ENCODE measurements at regions not wholly inside any gene's neighbourhood (a gene's known extent, or its start where the extent isn't known, plus 50 kb on each side); places are given as distances from the start of the nearest gene placed in this dataset.
"Not testable (repeated sequence)": the region's sequence is repeated elsewhere in the genome, so short reads cannot be mapped to it uniquely, and the experiment has no call there.

- H3K27ac Mint-ChIP-seq; H3K4me1 ChIP-seq (ENCODE audit: control insufficient read depth in 2 of 2, insufficient read depth in 2 of 2, low read length in 2 of 2); H3K36me3 Mint-ChIP-seq: not testable (repeated sequence)
Measured at GRCh38 chr3:156043832-156044633, 76.3 kb upstream of the KCNAB1 start.

GRCh38 chr3:156044634-156044975 lies 75.8 kb upstream of the KCNAB1 start:
- Mint-ChIP-seq H3K36me3 (no peaks in the 10 kb centered on the region), H3K4me3 (no peak overlapping the region), H3K4me1 (no peaks in the 10 kb centered on the region), H3K27ac (no peak overlapping the region), H3K9me3 (peaks cover 0 to 2% (median 0%) of the 10 kb centered on the region in 11 donors), H3K27me3 (peaks cover 10 to 21% (median 14%) of the 10 kb centered on the region in 5 donors)
- Histone ChIP-seq H3K27ac (ENCODE audit: low read depth, low read length) (no peak overlapping the region), H3K9me3 (ENCODE audit: control insufficient read depth in 2 of 3, low read length in 3 of 3) (no peaks in the 10 kb centered on the region), H3K27me3 (ENCODE audit: control insufficient read depth in 2 of 2, insufficient read depth in 2 of 2, low read length in 2 of 2) (peaks cover 0 to 3% of the 10 kb centered on the region in 2 donors), H3K36me3 (ENCODE audit: control insufficient read depth in 2 of 3, insufficient read depth in 3 of 3, low read length in 3 of 3) (no peaks in the 10 kb centered on the region), H3K4me3 (ENCODE audit: low read length) (no peak overlapping the region), H3K4me1 (ENCODE audit: control insufficient read depth in 2 of 2, insufficient read depth in 2 of 2, low read length in 2 of 2) (no peaks in the 10 kb centered on the region)
- DNase-seq (no peak), ATAC-seq (no peak)
- intact Hi-C loops (cut with micrococcal nuclease), result loop anchor here (1.0 to 5.0 kb wide), 2 partner anchors 465 to 1093 kb away; no protein-coding TSS in a partner anchor
- POLR2A ChIA-PET, result no interaction called here
- CTCF ChIA-PET, result interaction anchor here (0.5 kb wide), 1 partner anchor 1086 kb away, joined by 3 read pairs; no protein-coding TSS in a partner anchor

More at GRCh38 chr3:156043832-156044633, 76.3 kb upstream of the KCNAB1 start:
- intact Hi-C loops (cut with micrococcal nuclease), result loop anchor here (1.0 to 5.0 kb wide), 3 partner anchors 465 to 1093 kb away; no protein-coding TSS in a partner anchor
- H3K4me3 Mint-ChIP-seq; H3K27me3 ChIP-seq (ENCODE audit: control insufficient read depth in 2 of 2, insufficient read depth in 2 of 2, low read length in 2 of 2); H3K4me3 ChIP-seq (ENCODE audit: low read length); POLR2A ChIA-PET; H3K9me3 ChIP-seq (ENCODE audit: control insufficient read depth in 2 of 3, low read length in 3 of 3); H3K27ac ChIP-seq (ENCODE audit: low read depth, low read length); H3K4me1 Mint-ChIP-seq; ATAC-seq; H3K9me3 Mint-ChIP-seq; H3K36me3 ChIP-seq (ENCODE audit: control insufficient read depth in 2 of 3, insufficient read depth in 3 of 3, low read length in 3 of 3): not testable (repeated sequence)
- H3K27me3 Mint-ChIP-seq, result peaks cover 10 to 16% (median 12%) of the 10 kb centered on the region in 5 donors
- CTCF ChIA-PET, result interaction anchor here (0.5 to 1.2 kb wide), 7 partner anchors 9 to 1529 kb away, joined by 3 to 5 read pairs (median 3); no protein-coding TSS in a partner anchor
- peak; percentile 4 to 60 (median 36) for DNase-seq

GRCh38 chr3:156048483-156048882 lies 71.9 kb upstream of the KCNAB1 start:
- H3K27ac ChIP-seq (ENCODE audit: low read depth, low read length); H3K9me3 ChIP-seq (ENCODE audit: control insufficient read depth in 2 of 3, low read length in 3 of 3); CTCF ChIA-PET; H3K4me3 Mint-ChIP-seq; intact Hi-C loops (cut with micrococcal nuclease); H3K9me3 Mint-ChIP-seq; H3K4me3 ChIP-seq (ENCODE audit: low read length); H3K4me1 ChIP-seq (ENCODE audit: control insufficient read depth in 2 of 2, insufficient read depth in 2 of 2, low read length in 2 of 2); H3K4me1 Mint-ChIP-seq; DNase-seq; POLR2A ChIA-PET; H3K27ac Mint-ChIP-seq; ATAC-seq; H3K27me3 ChIP-seq (ENCODE audit: control insufficient read depth in 2 of 2, insufficient read depth in 2 of 2, low read length in 2 of 2); H3K36me3 ChIP-seq (ENCODE audit: control insufficient read depth in 2 of 3, insufficient read depth in 3 of 3, low read length in 3 of 3); H3K36me3 Mint-ChIP-seq: not testable (repeated sequence)
- H3K27me3 Mint-ChIP-seq, result peaks cover 10 to 33% (median 12%) of the 10 kb centered on the region in 5 donors

GRCh38 chr3:156050918-156051317 lies 69.5 kb upstream of the KCNAB1 start:
- Histone ChIP-seq H3K4me1 (ENCODE audit: control insufficient read depth in 2 of 2, insufficient read depth in 2 of 2, low read length in 2 of 2) (no peaks in the 10 kb centered on the region), H3K4me3 (ENCODE audit: low read length) (no peak overlapping the region), H3K27me3 (ENCODE audit: control insufficient read depth in 2 of 2, insufficient read depth in 2 of 2, low read length in 2 of 2) (no peaks in the 10 kb centered on the region), H3K36me3 (ENCODE audit: control insufficient read depth in 2 of 3, insufficient read depth in 3 of 3, low read length in 3 of 3) (no peaks in the 10 kb centered on the region), H3K27ac (ENCODE audit: low read depth, low read length) (no peak overlapping the region), H3K9me3 (ENCODE audit: control insufficient read depth in 2 of 3, low read length in 3 of 3) (no peaks in the 10 kb centered on the region)
- intact Hi-C loops (cut with micrococcal nuclease), result no loop called here
- H3K4me1 Mint-ChIP-seq, result peaks cover 0 to 3% (median 0%) of the 10 kb centered on the region in 7 donors
- DNase-seq, result no peak
- POLR2A ChIA-PET, result no interaction called here
- no peaks in the 10 kb centered on the region for H3K36me3 Mint-ChIP-seq
- H3K27me3 Mint-ChIP-seq, result peaks cover 5 to 32% (median 21%) of the 10 kb centered on the region in 5 donors
- CTCF ChIA-PET, result no interaction called here
- H3K27ac Mint-ChIP-seq, result no peak overlapping the region
- peaks cover 0 to 7% (median 0%) of the 10 kb centered on the region in 11 donors for H3K9me3 Mint-ChIP-seq
- no peak for ATAC-seq
- H3K4me3 Mint-ChIP-seq, result no peak overlapping the region

GRCh38 chr3:156051651-156052050 lies 68.7 kb upstream of the KCNAB1 start:
- Mint-ChIP-seq H3K4me1 (peaks cover 0 to 3% (median 0%) of the 10 kb centered on the region in 7 donors), H3K27ac (no peak overlapping the region), H3K9me3 (peaks cover 0 to 7% (median 0%) of the 10 kb centered on the region in 11 donors), H3K4me3 (no peak overlapping the region), H3K36me3 (no peaks in the 10 kb centered on the region), H3K27me3 (peaks cover 5 to 38% (median 26%) of the 10 kb centered on the region in 5 donors)
- ChIA-PET CTCF (no interaction called here), POLR2A (no interaction called here)
- no peak overlapping the region for H3K4me3 ChIP-seq (ENCODE audit: low read length)
- H3K4me1 ChIP-seq (ENCODE audit: control insufficient read depth in 2 of 2, insufficient read depth in 2 of 2, low read length in 2 of 2), result no peaks in the 10 kb centered on the region
- no peaks in the 10 kb centered on the region for H3K27me3 ChIP-seq (ENCODE audit: control insufficient read depth in 2 of 2, insufficient read depth in 2 of 2, low read length in 2 of 2)
- DNase-seq, result no peak
- H3K36me3 ChIP-seq (ENCODE audit: control insufficient read depth in 2 of 3, insufficient read depth in 3 of 3, low read length in 3 of 3), result no peaks in the 10 kb centered on the region
- no peak overlapping the region for H3K27ac ChIP-seq (ENCODE audit: low read depth, low read length)
- intact Hi-C loops (cut with micrococcal nuclease), result no loop called here
- no peak for ATAC-seq
- H3K9me3 ChIP-seq (ENCODE audit: control insufficient read depth in 2 of 3, low read length in 3 of 3), result no peaks in the 10 kb centered on the region

- H3K4me3 Mint-ChIP-seq, result no peak overlapping the region
- Histone ChIP-seq H3K4me3 (ENCODE audit: low read length) (no peak overlapping the region), H3K27ac (ENCODE audit: low read depth, low read length) (no peak overlapping the region), H3K27me3 (ENCODE audit: control insufficient read depth in 2 of 2, insufficient read depth in 2 of 2, low read length in 2 of 2) (no peaks in the 10 kb centered on the region), H3K9me3 (ENCODE audit: control insufficient read depth in 2 of 3, low read length in 3 of 3) (no peaks in the 10 kb centered on the region), H3K36me3 (ENCODE audit: control insufficient read depth in 2 of 3, insufficient read depth in 3 of 3, low read length in 3 of 3) (no peaks in the 10 kb centered on the region), H3K4me1 (ENCODE audit: control insufficient read depth in 2 of 2, insufficient read depth in 2 of 2, low read length in 2 of 2) (no peaks in the 10 kb centered on the region)
- ChIA-PET CTCF (no interaction called here), POLR2A (no interaction called here)
- peaks cover 0 to 7% (median 0%) of the 10 kb centered on the region in 11 donors for H3K9me3 Mint-ChIP-seq
- no peaks in the 10 kb centered on the region for H3K36me3 Mint-ChIP-seq
- H3K4me1 Mint-ChIP-seq, result peaks cover 0 to 3% (median 0%) of the 10 kb centered on the region in 7 donors
- DNase-seq, result no peak
- ATAC-seq, result no peak
- intact Hi-C loops (cut with micrococcal nuclease), result no loop called here
- no peak overlapping the region for H3K27ac Mint-ChIP-seq
- peaks cover 8 to 38% (median 28%) of the 10 kb centered on the region in 5 donors for H3K27me3 Mint-ChIP-seq
Measured at GRCh38 chr3:156052115-156052514, 68.3 kb upstream of the KCNAB1 start.
